Psoas muscle (tissue), 7 donors: ENCODE measurements at regions not wholly inside any gene's neighbourhood (a gene's known extent, or its start where the extent isn't known, plus 50 kb on each side); places are given as distances from the start of the nearest gene placed in this dataset.

ENCODE experiments used
- ATAC-seq, 4 donors: fragments of 200-7000 bp; cut with Tn5 transposase; one replicate each; pipeline ENCODE4 v1.9.1; 2020; ENCODE audit warnings: moderate library complexity in 3 of 4, mild to moderate bottlenecking in 2 of 4
- DNase-seq, 2 donors: peaks; one replicate each; pipeline ENCODE4 v3.0.0-alpha.2; 2020
- H3K27ac ChIP-seq: fragments of 200-600 bp; one replicate; pipeline ENCODE4 v1.8.0; 2022
- H3K27me3 ChIP-seq, 3 donors: fragments of 200-600 bp in 1 of 3; one replicate each; pipeline versions ENCODE4 v1.6.1 to v1.8.0; 2013 to 2022; ENCODE audit warnings: low read length in 2 of 3, mild to moderate bottlenecking in 2 of 3, moderate library complexity in 1 of 3; ENCODE audit not compliant: insufficient read depth in 3 of 3
- H3K36me3 ChIP-seq, 2 donors: fragments of 200-600 bp in 1 of 2; one replicate each; pipeline versions ENCODE4 v1.6.1 to v1.8.0; 2013 to 2022; ENCODE audit warnings: low read depth in 1 of 2, mild to moderate bottlenecking in 1 of 2, moderate library complexity in 1 of 2; ENCODE audit not compliant: insufficient read depth in 1 of 2
- H3K4me1 ChIP-seq: fragments of 200-600 bp; one replicate; pipeline ENCODE4 v1.8.0; 2022
- H3K4me3 ChIP-seq: fragments of 200-600 bp; one replicate; pipeline ENCODE4 v1.8.0; 2022; ENCODE audit warnings: mild to moderate bottlenecking
- H3K9me3 ChIP-seq: fragments of 200-600 bp; one replicate; pipeline ENCODE4 v1.8.0; 2022
- CTCF ChIP-seq: fragments of 200-600 bp; IDR thresholded peaks from one replicate; pipeline ENCODE4 v1.8.0; 2022; ENCODE audit warnings: antibody characterized with exemption
- WGBS, 3 donors: extraction: QIAGEN DNeasy Blood & Tissue Kit; methylation state at CpG; one replicate each; pipeline versions ENCODE4 v1.1.6 to v1.1.7; 2013; 5-methylcytosine and 5-hydroxymethylcytosine counted together
- intact Hi-C, 2 donors: fragments of 100-400 bp; cut with DNase I; formaldehyde crosslinking; loops; one replicate each; pipeline versions ENCODE4 v1.11.0 to v1.14.2; 2022
- donor health status: healthy with polysubstance abuse.
- donor health status: DM: no; HTN: no; CAD: no; lungs with moderate emphysema.
- donor health status: Bipolar disorder and iron deficiency.
- donor health status: healthy.
- donor health status: DM: yes; HTN: yes; CAD: no.
- donor health status: DM: no; HTN: no; CAD: no.
- donor health status: DM: yes; HTN: yes; CAD: no.

- 65 to 88% (median 84%) methylated on average over 3 of the region's 3 CpGs for WGBS, 3 donors
- no peaks in the 10 kb centered on the region for H3K4me1 ChIP-seq
- intact Hi-C loops, result no loop called here
- H3K27ac ChIP-seq, result no peak overlapping the region
- H3K9me3 ChIP-seq, result no peaks in the 10 kb centered on the region
- no peak overlapping the region for H3K4me3 ChIP-seq
- H3K27me3 ChIP-seq, result peaks cover 0 to 5% (median 2%) of the 10 kb centered on the region in 3 donors
- DNase-seq (no peak), ATAC-seq (no peak)
- H3K36me3 ChIP-seq, result no peaks in the 10 kb centered on the region
- no peak for TF ChIP-seq CTCF
Observed at GRCh38 chr14:55832122-55832911, 252.3 kb downstream of the KTN1 start.

GRCh38 chr14:55832974-55833373 is 253.0 kb downstream of the KTN1 start:
- intact Hi-C loops, result no loop called here
- DNase-seq, result no peak
- Histone ChIP-seq H3K27ac (no peak overlapping the region), H3K27me3 (peaks cover 0 to 5% (median 2%) of the 10 kb centered on the region in 3 donors), H3K4me1 (no peaks in the 10 kb centered on the region), H3K36me3 (no peaks in the 10 kb centered on the region), H3K9me3 (no peaks in the 10 kb centered on the region), H3K4me3 (no peak overlapping the region)
- TF ChIP-seq CTCF, result no peak
- 52 to 67% (median 54%) methylated on average over 1 of the region's 1 CpG for WGBS, 3 donors
- ATAC-seq, result no peak

GRCh38 chr14:55834390-55834789 is 254.4 kb downstream of the KTN1 start:
- no peak for ATAC-seq
- no peak for DNase-seq
- H3K27ac ChIP-seq, result no peak overlapping the region
- peaks cover 0 to 5% (median 1%) of the 10 kb centered on the region in 3 donors for H3K27me3 ChIP-seq
- no peak for TF ChIP-seq CTCF
- WGBS, 3 donors, result 66 to 73% (median 71%) methylated on average over 2 of the region's 2 CpGs
- no peaks in the 10 kb centered on the region for H3K4me1 ChIP-seq
- H3K9me3 ChIP-seq, result no peaks in the 10 kb centered on the region
- H3K36me3 ChIP-seq, result no peaks in the 10 kb centered on the region
- intact Hi-C loops, result no loop called here
- H3K4me3 ChIP-seq, result no peak overlapping the region

- Histone ChIP-seq H3K4me1 (no peaks in the 10 kb centered on the region), H3K27ac (no peak overlapping the region), H3K27me3 (peaks cover 0 to 5% (median 0%) of the 10 kb centered on the region in 3 donors), H3K9me3 (no peaks in the 10 kb centered on the region), H3K4me3 (no peak overlapping the region), H3K36me3 (no peaks in the 10 kb centered on the region)
- no peak for ATAC-seq
- no peak for DNase-seq
- TF ChIP-seq CTCF, result no peak
- intact Hi-C loops, result no loop called here
- 50 to 73% (median 65%) methylated on average over 3 of the region's 3 CpGs for WGBS, 3 donors
Observed at GRCh38 chr14:55835985-55836384, 256.0 kb downstream of the KTN1 start.

- Histone ChIP-seq H3K4me1 (no peaks in the 10 kb centered on the region), H3K27me3 (peaks cover 0 to 5% (median 0%) of the 10 kb centered on the region in 3 donors), H3K4me3 (no peak overlapping the region), H3K36me3 (no peaks in the 10 kb centered on the region), H3K9me3 (no peaks in the 10 kb centered on the region), H3K27ac (no peak overlapping the region)
- ATAC-seq, result no peak
- TF ChIP-seq CTCF, result no peak
- WGBS, 3 donors, result 20 to 53% (median 32%) methylated on average over 1 of the region's 1 CpG
- intact Hi-C loops, result no loop called here
- no peak for DNase-seq
Observed at GRCh38 chr14:55837467-55837866, 257.5 kb downstream of the KTN1 start.
